Body of pancreas (tissue), 4 donors: ENCODE measurements at regions not wholly inside any gene's neighbourhood (a gene's known extent, or its start where the extent isn't known, plus 50 kb on each side); places are given as distances from the start of the nearest gene placed in this dataset.
"Not testable (repeated sequence)": the region's sequence is repeated elsewhere in the genome, so short reads cannot be mapped to it uniquely, and the experiment has no call there.

Source experiments
- CTCF ChIP-seq, 7 experiments: fragments of 450-650 bp in 4 of 7; fragments of 200-600 bp in 3 of 7; sonication (generic) in 3 of 7; IDR thresholded peaks; one replicate each; pipeline ENCODE4 v1.5.1; 2016 to 2019; ENCODE audit warnings: antibody characterized with exemption in 7 of 7
- POLR2A ChIP-seq, 3 donors: fragments of 450-650 bp; IDR thresholded peaks; one replicate each; pipeline ENCODE4 v1.6.1; 2016; ENCODE audit warnings: antibody characterized with exemption in 3 of 3, mild to moderate bottlenecking in 2 of 3

- TF ChIP-seq CTCF, POLR2A (IDR thresholded peaks at IDR 0.05): not testable (repeated sequence)
Measured at GRCh38 chr4:101694403-101694802, 96.1 kb upstream of the BANK1 start.
